Embryonic facial prominence (tissue), 1 donor: ENCODE measurements at regions not wholly inside any gene's neighbourhood (a gene's known extent, or its start where the extent isn't known, plus 50 kb on each side); places are given as distances from the start of the nearest gene placed in this dataset.

Source experiments
- DNase-seq: peaks from one replicate; pipeline ENCODE4 v3.0.0-alpha.2; 2016; ENCODE audit errors: extremely low spot score

DNA sequence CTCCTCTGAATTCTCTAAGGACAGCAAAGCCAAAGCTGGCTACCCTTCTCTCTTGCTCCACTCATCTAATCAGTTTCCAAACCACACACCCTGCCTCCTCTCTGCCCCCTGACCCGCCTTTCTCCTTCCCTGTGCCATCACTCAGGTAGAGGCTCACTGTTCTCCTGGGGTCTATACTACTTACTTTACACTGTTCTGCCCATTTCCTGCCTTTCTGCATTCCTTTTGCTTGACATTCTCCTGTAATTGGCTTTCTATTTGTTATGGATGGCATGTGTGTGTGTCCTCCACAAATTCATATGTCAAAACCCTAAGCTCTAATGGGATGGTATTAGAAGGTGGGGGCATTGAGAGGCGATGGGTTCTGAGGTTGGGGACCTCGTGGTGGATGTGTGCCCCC, 675.2 kb upstream of the ID2 start:
- no peak for DNase-seq

DNA sequence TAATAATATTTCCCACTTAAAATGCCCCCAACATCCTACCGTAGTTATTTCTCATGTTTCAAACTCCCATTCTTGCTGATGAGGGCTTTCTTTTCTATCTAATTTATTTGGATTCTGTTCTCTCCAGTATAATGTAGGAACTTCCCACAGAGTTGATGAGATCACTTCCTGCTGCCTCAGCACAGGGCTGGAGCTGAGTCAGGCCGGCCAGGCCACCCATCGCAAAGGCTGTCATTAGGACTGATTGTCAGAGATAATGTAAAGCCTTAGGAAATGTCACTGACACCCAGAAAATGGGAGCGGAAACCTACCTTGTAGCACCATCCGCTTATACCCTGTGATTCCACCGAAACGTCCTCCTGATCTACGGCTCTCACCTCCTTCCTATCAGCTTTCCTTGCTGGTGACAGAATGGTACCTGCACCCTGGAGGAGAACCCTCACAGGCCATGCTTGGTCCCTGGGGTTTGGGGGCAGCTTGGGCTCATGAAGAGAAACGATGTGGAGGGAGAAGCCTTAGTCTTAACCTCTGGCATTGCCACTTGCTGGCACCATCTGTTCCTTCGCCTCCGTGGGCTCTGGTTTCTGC, 672.8 kb upstream of the ID2 start:
- no peak for DNase-seq

DNA sequence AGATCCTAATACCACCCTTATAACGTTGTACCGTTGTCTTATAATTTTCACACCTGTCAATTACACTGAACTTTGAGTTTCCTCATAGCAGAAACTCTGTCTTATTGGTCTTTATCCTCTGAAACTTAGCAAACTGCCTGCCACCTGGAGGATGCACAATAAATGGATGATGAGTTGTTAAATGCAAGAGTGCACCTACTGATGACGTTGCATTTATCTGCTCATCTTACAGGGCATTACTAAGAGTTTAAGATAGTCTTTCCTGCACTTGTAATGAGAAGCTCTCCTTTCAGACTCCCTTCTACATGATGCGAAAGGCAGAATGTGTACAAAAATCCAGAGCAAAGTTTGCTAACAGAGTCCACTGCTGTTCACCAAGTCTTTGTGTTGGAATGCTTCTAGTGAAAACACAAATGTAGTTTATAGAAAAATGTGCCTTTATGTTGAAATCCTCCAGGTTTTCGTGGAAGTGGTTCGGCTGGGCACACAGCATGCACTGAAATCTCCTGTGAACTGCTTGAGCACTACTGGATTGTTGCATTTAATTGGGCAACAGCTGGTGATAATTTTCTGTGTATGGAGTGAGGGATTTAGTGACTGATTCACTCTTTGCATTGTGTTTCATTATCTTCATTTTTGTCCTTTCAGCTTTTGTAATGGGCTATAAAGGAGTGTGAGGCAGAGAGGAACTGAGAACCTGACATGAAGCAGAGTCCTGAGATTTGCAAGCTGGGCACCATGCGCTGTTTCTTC, 665.8 kb upstream of the ID2 start:
- DNase-seq = no peak

DNA sequence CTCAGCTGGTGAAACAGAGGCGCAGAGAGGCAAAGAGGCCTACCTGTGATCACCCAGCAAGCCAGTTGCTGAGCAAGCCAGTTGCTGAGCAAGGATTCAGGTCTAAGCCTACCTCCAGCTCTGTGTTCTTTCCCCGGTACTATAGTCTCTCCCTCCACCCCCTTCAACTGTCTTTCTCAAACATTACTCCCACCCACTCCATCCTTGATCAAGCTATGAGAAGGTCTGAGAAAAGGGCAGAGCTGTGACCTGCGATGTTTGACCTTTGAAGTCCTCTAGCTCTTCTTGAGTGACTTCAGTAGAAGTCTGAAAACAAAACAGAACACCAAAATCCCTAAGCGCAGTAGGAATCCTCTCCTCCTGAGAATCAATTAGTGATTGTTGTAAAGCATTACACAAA, 665.2 kb upstream of the ID2 start:
- DNase-seq = no peak

DNA sequence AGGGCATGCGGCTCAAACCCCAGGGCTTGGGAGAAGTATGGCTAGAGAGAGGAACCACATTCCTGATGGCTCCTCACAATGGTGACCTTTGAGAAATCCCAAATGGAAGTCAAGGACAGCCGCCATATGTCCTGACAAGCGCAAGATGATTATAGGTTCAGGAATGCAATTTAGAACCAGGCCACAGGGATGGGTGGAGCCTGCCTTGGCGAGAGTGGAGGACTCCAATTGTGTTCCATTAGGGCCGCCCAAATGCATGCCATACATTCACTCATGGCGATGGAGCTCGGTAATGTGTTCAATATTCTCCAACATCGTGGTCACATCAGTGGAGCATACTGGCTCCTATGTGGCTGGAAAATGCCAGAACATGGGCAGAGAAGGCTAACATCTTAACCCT, 662.9 kb upstream of the ID2 start:
- no peak for DNase-seq

DNA sequence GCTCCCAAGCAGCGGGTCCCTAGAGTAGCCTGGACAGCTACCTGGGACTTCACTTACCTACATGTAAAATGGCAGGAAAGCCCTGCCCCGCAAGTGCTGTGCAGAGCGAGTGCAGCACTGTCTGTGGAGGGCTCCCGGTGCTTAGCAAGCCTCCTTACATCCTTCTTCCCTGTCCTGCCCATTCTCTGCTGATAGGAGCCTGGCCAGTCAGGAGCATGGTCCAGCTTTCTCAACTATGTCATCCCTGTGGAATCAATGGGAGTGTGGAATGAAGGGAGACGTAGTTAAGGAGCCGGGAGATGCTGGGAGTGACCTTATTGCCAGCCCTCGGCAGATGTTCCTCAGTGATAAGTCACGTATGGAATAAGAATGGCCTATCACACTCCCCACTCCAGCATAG, 661.9 kb upstream of the ID2 start:
- DNase-seq = no peak

DNA sequence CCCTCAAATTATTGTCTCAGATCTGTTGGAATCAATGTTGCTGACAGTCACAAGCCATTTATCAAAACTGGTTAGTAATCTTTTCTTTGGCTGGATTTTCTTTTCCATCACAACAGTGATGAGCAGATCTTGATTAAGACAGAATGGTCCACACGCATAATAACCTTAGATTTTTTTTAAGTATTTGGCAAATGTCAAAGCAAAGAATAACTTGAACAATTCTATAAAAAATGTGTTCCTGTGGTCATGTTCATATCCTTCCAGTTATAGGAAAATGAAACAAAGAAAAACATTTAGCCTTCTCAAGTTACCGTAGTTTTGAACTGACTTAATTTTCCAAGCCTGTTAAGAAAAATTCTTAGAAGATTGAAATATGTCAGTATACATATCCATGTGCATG, 659.9 kb upstream of the ID2 start:
- DNase-seq = peak; percentile 25

DNA sequence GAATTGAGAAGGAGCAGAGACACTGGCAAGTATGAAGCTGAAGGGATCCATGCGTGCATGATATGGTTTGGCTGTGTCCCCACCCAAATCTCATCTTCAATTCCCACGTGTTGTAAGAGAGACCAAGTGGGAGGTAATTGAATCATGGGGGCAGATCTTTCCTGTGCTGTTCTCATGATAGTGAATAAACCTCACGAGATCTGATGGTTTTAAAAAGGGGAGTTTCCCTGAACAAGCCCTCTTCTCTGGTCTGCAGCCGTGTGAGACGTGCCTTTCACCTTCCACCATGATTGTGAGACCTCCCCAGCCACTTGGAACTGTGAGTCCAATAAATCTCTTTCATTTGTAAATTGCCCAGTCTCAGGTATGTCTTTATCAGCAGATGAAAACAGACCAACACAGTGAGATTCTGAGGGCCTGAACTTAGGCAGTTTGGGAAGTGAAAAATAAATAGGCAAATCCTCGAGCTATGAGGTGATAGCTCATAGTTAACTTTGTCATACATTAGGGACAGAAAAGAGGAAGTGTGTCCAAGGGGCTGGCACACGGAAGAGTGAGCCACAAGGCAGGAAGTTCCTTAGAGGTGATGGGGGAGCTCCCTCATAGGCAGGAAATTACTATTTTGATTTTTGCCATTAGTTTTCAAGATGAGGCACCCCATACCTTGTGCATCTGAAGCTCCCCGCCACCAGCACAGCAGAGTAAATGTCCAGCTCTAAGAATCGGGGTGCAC, 658.8 kb upstream of the ID2 start:
- DNase-seq = no peak

DNA sequence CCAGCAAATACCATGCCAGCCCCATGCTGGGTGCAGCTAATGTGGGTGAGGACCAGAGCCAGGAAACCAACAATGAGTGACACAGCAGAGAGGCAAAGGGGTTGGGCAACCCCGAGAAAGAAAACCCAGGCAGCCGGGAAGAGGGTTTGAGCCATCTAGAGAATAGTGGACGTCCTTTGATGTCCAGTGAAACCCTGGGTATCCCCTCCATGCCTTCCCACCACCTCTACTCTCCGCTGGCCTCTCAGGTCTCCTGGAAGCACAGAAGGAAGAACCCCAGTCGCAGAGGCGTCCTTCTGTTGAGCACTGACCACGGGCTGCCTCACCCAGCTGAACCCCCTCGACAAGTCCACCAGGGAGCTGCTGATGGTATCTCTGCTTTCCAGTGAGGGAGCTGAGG, 657.4 kb upstream of the ID2 start:
- DNase-seq = no peak

DNA sequence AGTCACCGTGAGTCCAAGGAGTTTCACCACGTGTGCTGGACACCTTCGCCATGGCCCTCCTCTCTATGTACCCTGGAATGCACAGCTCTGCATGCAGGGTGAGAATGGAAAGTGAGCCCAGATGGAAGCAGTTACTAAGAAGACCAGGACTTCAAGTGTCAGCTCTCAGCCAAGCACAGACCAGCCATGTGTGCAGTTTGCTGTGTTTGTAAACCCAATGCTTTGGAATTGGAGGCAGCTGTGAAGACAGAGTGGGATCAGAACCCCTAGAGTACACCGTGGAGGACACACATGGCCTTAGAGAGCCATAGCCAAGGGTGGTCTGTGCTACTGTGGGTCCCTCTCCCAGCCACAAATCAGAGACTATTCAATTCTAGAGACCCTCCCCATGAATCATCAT, 655.5 kb upstream of the ID2 start:
- no peak for DNase-seq

DNA sequence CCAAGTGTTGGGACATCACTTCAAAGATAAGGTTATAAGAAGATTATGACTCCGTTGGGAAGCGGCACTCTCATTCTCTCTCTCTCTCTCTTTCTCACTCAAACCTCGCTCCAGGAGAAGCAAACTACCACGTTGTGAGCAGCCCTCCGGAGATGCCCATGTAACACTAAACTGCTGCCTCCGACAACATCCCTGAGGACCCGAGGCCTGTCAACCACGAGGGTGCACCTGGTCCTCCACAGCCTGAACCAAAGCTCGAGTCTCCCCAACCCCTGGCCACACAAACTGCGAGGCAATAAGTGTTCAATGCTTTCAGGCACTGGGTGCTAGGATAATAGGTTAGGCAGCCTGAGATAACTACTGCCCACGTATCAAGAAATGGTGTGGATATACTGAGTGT, 654.5 kb upstream of the ID2 start:
- DNase-seq = no peak

DNA sequence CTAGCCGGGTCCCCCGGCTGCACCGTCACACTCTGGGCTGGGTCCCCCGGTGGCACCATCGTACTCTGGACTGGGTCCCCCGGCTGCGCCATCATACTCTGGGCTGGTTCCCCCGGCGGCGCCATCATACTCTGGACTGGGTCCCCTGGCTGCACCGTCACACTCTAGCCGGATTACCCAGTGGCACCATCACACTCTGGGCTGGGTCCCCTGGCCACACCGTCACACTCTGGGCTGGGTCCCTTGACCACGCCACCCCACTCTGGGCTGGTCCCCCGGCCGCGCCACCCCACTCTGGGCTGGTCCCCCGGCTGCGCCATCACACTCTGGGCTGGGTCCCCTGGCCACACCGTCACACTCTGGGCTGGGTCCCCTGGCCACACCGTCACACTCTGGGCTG, 653.8 kb upstream of the ID2 start:
- no peak for DNase-seq

DNA sequence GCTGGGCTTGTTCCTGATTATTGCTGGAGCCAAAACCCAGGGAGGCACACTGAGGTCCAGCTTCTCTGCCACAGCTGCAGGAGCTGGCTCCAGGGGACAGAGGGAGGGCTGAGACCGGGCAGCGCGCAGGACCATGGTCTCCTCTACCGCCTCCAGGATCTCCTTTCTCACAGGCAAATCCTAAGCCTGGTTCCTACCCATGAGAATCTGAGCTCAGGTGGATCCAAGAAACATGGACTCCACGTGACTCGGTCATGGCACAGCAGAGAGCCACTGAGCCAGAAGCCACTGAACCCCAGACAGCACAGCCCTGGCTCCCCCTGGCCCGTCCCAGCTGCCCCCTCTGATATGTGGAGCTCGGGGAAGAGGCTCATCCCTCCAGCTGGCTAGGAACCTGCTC, 653.4 kb upstream of the ID2 start:
- no peak for DNase-seq

DNA sequence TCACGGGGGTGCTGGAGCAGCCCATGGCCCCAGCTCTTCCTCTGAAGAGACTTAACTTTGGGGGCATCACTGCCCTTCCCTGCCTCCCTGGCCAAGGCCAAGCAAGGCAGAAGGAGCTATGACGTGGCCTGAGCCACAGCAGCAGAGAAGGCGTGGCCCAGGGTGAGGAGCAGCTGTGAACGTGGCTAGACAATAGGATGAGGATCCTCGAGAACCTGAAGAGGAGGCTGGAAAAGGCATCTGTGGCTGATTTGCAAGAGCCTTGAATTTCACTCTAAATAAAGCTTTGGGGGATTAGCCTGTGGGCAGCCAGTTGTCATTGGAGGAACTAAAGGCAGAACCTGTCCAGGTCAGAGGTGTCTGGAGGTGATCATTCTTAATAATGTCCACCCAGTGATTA, 652.9 kb upstream of the ID2 start:
- DNase-seq = no peak

DNA sequence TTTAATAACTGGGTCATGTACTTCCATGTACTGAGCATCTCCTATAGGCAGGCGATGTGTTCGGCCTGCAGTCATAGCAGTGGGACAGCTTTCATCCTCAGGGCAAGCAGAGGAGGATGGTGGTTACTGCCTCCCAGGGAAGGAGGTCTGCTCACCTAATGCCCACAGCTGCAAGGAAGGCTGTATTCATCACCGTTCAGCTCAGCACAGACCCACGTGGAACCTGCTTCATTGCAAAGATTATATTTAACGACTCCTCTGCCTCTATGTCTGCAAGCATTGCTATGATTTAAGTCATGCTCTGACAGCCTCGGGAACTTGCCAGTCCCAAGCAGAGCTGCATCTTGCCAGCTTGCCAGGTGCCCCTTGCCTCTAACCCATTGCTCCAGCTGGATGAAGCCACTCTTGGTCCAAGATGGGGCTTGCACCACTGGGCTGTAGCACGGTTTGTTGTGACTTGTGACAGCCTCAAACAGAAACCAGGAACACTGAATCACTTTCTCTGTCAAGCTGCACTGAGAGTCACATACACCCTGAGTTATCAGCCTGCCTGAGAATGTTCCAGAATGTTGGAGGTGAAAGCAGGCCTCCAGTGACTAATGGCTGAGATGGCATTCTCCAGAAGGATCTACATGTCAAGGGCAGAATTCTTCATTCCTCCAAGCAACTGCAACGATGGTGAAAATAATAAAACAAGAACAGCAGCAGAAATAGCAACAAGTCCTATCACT, 651.1 kb upstream of the ID2 start:
- DNase-seq = no peak

DNA sequence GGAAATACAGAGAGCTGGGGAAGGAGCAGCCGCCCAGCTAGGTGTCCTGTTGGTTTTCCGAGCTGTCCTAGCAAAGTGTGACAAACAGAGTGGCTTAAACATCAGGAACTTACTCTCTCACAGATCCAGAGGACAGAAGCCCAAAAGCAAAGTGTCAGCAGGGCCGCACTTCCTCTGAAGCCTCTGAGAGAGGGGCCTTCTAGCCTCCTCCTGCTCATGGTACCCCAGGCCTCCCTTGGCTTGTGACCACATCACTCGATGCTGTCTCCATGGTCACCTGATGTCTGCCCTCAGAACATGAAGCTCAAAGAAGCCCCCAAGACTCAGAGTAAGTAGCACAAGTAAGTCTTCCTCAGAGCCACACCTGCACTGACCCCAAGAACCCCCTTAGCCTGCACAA, 650.5 kb upstream of the ID2 start:
- DNase-seq = no peak

DNA sequence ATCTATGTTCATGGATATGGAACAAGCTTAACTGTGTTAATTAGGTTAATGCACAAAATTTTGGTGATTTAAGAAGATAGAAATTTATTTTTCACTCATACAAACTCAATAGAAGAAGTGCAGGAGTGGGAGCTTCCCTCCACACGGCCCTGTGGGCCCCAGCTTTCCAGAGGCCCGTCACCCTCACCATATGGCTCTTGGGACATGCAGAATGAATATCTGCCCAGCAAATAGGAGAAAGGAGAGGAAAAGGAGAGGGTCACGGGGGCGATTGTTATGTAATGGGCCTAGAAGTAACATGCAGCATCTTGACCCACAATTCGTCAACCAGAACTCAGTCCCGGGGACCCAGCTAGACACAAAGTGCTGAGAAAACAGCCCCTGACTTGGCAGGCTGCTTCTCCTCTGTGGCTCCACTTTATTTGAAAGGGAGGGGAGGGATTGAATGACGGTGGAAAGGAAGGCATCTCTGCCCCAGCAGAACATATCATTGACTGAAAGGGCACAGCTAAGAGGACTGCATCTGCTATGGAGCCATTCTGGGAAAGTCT, 648.2 kb upstream of the ID2 start:
- no peak for DNase-seq

DNA sequence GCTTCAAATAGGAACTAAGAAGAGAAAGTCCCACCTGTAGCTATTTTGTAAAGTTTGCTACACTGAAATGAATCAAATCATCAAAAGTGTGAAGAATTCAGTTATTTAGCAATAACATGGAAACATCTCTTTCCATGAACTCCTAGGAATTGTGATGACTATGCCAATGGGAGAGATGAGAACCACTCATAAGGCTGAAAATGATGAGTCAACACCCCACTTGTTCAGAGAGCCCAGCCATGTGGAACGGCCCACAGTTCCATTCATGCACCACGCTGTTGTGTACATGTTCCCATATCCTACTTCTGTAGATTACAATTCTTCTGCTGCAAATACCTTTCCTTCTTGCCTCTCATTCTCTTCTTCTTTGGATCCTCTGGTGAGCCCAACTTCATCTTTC, 645.5 kb upstream of the ID2 start:
- no peak for DNase-seq

DNA sequence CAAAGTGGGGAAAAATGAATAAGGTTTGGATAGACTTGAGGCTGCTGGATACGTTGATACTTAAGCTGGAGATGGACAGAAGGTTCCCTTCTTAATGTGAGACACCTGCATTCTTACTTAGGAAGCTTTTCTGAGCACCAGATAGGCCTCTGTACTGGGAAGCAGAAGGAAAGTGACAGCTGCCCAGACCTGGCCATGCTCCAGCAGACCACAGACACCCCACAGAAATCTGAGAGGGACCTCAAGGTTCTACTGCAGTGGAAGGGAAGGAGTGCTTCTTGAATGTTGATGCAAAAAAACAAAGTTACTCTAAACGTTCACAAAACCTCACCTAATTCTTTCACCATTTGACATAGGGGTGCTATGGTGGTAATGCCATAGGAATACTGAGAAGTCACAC, 642.1 kb upstream of the ID2 start:
- no peak for DNase-seq

DNA sequence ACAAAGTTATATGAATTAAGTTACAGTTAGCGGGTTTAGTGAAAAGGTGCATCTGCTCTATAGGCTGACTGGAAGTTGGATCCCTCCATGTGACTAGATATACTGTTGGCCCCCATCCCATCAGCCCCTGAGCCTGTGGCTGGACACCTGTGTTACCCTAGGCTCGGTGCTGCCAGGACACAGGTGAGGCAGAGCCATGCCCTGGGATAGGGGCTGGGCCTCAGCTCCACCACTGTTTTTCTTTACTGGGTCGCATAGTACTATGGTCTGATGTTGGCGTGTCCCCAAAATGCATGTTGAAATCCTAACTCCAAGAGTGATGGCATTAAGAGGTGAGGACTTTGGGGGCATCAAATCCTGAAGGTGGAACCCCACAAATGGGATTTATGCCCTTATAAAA, 638.6 kb upstream of the ID2 start:
- DNase-seq = no peak

DNA sequence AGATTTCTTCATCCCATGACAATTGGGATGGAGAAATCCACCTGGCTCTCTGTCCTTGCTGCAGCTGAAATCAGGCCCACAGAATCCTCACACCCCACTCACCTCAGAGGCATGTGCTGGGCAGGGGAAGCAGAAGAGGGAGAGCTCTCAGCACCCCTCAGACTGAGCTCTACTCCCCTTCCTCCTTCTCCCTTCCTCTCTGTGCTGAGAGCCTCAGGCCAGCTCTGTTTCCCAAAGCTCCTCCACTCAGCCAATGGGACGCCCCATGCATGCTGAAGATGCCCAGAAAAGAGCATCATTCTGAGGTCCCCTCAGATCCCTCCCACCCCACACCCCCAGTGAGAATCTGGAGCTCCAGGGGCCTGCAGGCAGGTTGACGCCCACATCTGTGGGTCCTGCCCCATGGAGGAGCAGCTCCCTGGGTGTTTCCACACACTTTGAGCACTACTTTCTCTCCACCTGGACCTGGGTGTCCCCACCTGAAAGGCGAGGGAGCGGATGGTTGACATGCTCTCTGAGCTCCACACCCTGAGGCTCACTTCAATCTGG, 637.7 kb upstream of the ID2 start:
- DNase-seq = no peak

DNA sequence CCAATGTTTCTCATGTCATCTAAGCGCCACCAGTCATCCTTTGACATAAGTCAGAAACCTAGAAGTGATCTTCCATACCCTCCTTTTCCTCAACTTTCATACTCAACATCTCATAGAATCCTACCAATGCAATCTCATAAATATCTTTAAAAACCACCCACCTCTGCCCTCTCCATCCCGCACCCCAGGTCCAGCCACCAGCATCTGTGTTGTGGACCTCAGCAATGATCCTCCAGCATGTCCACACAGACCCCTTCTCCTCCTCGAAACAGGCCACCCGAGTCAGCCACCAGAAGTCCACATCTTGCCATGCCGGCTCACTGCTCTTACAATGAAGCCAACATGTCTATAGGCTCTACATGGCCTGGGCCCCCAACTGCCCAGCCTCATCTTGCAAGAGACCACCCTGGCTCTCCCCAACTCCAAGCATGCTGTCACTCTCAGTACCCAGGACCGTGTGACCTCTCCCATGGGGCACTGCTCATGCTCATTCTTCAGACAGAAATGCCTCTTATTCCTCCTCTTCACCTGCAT, 636.7 kb upstream of the ID2 start:
- DNase-seq = no peak
